K562 (cell line): ENCODE measurements at regions not wholly inside any gene's neighbourhood (a gene's known extent, or its start where the extent isn't known, plus 50 kb on each side); places are given as distances from the start of the nearest gene placed in this dataset.

ENCODE experiments used
- ATAC-seq: fragments of 200-7000 bp; cut with Tn5 transposase; 3 replicates; pipeline ENCODE4 v1.9.1; 2020; ENCODE audit warnings: moderate library complexity
- BruUV-seq: library from RNA; stranded (reverse); fragments of 400-500 nt; replicated peaks from 2 replicates; lab custom pipeline; 2021; lab: Mats Ljungman, UMichigan
- CTCF ChIA-PET: fragments of 300-600 bp; formaldehyde crosslinking; extraction: SDS; loops from one replicate; lab custom pipeline; 2021; ENCODE audit warnings: low intra/inter-chr PET ratio; lab: Yijun Ruan, JAX
- POLR2A ChIA-PET: fragments of 300-600, 350-650 bp; sonication (Branson Sonifier 250); formaldehyde crosslinking; extraction: SDS; loops from one replicate; lab custom pipeline; 2021; ENCODE audit warnings: antibody characterized with exemption, inconsistent platforms; lab: Yijun Ruan, JAX
- DNase-seq, 4 experiments: peaks; one replicate each; pipeline versions ENCODE4 v3.0.0 to v3.0.0-alpha.2; 2011 to 2018; ENCODE audit warnings: low spot score in 3 of 4, mixed read lengths in 3 of 4; ENCODE audit errors: extremely low read depth in 1 of 4
- FAIRE-seq: peaks from 2 replicates; lab custom pipeline; 2011; peaks lifted over from hg19 to GRCh38; lab: Jason Lieb, UNC
- H2AFZ ChIP-seq: 2 replicates; pipeline ENCODE4 v1.6.0; 2011; ENCODE audit warnings: low read depth, low read length, control low read depth, inconsistent platforms
- H3K27ac ChIP-seq: fragments of 200-600 bp; 3 replicates; pipeline ENCODE4 v1.8.0; 2011; ENCODE audit warnings: low read depth, mild to moderate bottlenecking, control low read depth, inconsistent platforms, low read length, moderate library complexity, mixed read lengths; ENCODE audit errors: extremely low read depth
- H3K27me3 ChIP-seq, 2 experiments: fragments of 300-600 bp in 1 of 2; 2 replicates in 1 of 2; 3 replicates in 1 of 2; pipeline versions ENCODE4 v1.6.0 to v1.8.0; 2011; ENCODE audit warnings: inconsistent platforms in 2 of 2, low read length in 2 of 2, mild to moderate bottlenecking in 1 of 2, mixed read lengths in 1 of 2, moderate library complexity in 1 of 2; ENCODE audit not compliant: control insufficient read depth in 2 of 2, insufficient read depth in 2 of 2
- H3K36me3 ChIP-seq: fragments of 300-600 bp; 3 replicates; pipeline ENCODE4 v1.8.0; 2011; ENCODE audit warnings: mild to moderate bottlenecking, low read length, inconsistent platforms; ENCODE audit not compliant: control insufficient read depth, insufficient read depth
- H3K4me1 ChIP-seq, 2 experiments: fragments of 200-600 bp in 1 of 2; replicated peaks in 1 of 2; 2 replicates in 1 of 2; 3 replicates in 1 of 2; pipeline versions ENCODE4 v1.5.1 to v1.8.0; 2011; ENCODE audit warnings: inconsistent platforms in 2 of 2, low read length in 2 of 2, mild to moderate bottlenecking in 1 of 2, mixed read lengths in 1 of 2, moderate library complexity in 1 of 2; ENCODE audit not compliant: control insufficient read depth in 2 of 2, insufficient read depth in 2 of 2
- H3K4me2 ChIP-seq: 2 replicates; pipeline ENCODE4 v1.6.1; 2011; ENCODE audit warnings: low read length, control low read depth, inconsistent platforms, mixed read lengths; ENCODE audit not compliant: insufficient read depth
- H3K4me3 ChIP-seq: fragments of 200-600 bp; sonication (generic), shearing (Covaris generic); 2 replicates; pipeline ENCODE4 v1.5.1; 2016; ENCODE audit warnings: control low read depth, inconsistent platforms
- H3K79me2 ChIP-seq: fragments of 200-600 bp; 3 replicates; pipeline ENCODE4 v1.8.0; 2011; ENCODE audit warnings: low read length, inconsistent platforms; ENCODE audit not compliant: control insufficient read depth, insufficient read depth
- H3K9ac ChIP-seq, 2 experiments: 2 replicates each; pipeline versions ENCODE4 v1.6.0 to v1.6.1; 2011; ENCODE audit warnings: low read depth in 2 of 2, low read length in 2 of 2, control low read depth in 1 of 2, inconsistent platforms in 1 of 2, mild to moderate bottlenecking in 1 of 2, mixed read lengths in 1 of 2; ENCODE audit not compliant: insufficient read depth in 1 of 2
- H3K9me1 ChIP-seq: one replicate; pipeline ENCODE4 v1.6.0; 2011; ENCODE audit warnings: inconsistent platforms, mild to moderate bottlenecking, low read length, moderate library complexity; ENCODE audit not compliant: control insufficient read depth, insufficient read depth
- H3K9me3 ChIP-seq: replicated peaks from 2 replicates; pipeline ENCODE4 v1.5.1; 2011; ENCODE audit warnings: low read depth, low read length, inconsistent platforms; ENCODE audit not compliant: control insufficient read depth, insufficient read depth
- H4K20me1 ChIP-seq: replicated peaks from 2 replicates; pipeline ENCODE4 v1.6.1; 2011; ENCODE audit warnings: low read length, inconsistent platforms, mixed read lengths; ENCODE audit not compliant: control insufficient read depth, insufficient read depth
- ATF4 ChIP-seq: fragments of 450-650 bp; formaldehyde crosslinking; IDR thresholded peaks from 2 replicates; pipeline ENCODE4 v1.4.0; 2022; ENCODE audit warnings: mild to moderate bottlenecking, moderate library complexity
- BACH1 ChIP-seq: fragments of 200-800 bp; sonication (Bioruptor generic); IDR thresholded peaks from 2 replicates; pipeline ENCODE4 v1.6.1; 2016; ENCODE audit warnings: missing genetic modification characterization, missing compliant biosample characterization
- BRF1 ChIP-seq: IDR thresholded peaks from 3 replicates; pipeline ENCODE4 v1.6.1; 2011; ENCODE audit warnings: borderline replicate concordance, mild to moderate bottlenecking; ENCODE audit not compliant: insufficient read length; ENCODE audit errors: extremely low read depth
- CHAMP1 ChIP-seq: fragments of 450-650 bp; IDR thresholded peaks from 2 replicates; pipeline ENCODE4 v1.6.1; 2016; ENCODE audit warnings: mild to moderate bottlenecking
- DLX4 ChIP-seq: fragments of 250-450 bp; sonication (Bioruptor Pico); IDR thresholded peaks from 2 replicates; pipeline ENCODE4 v1.6.1; 2021; ENCODE audit warnings: mild to moderate bottlenecking
- FOXK1 ChIP-seq: sonication (generic); formaldehyde crosslinking; IDR thresholded peaks from 2 replicates; pipeline ENCODE4 v1.8.0; 2022; ENCODE audit warnings: missing genetic modification reagents, mild to moderate bottlenecking, borderline replicate concordance
- MTA3 ChIP-seq: fragments of 450-650 bp; formaldehyde crosslinking; IDR thresholded peaks from 2 replicates; pipeline ENCODE4 v1.6.1; 2017; ENCODE audit warnings: mild to moderate bottlenecking, borderline replicate concordance
- PCBP1 ChIP-seq: fragments of 200-400 bp; formaldehyde crosslinking; IDR thresholded peaks from 2 replicates; pipeline ENCODE4 v1.6.1; 2018; ENCODE audit warnings: mild to moderate bottlenecking, low read depth, low read length; ENCODE audit not compliant: poor library complexity, severe bottlenecking
- RAD51 ChIP-seq: fragments of 450-650 bp; IDR thresholded peaks from 2 replicates; pipeline ENCODE4 v1.7.1; 2016; ENCODE audit warnings: low read depth, mild to moderate bottlenecking, borderline replicate concordance
- RBFOX2 ChIP-seq: fragments of 200-400 bp; formaldehyde crosslinking; IDR thresholded peaks from 2 replicates; pipeline ENCODE4 v1.6.1; 2017; ENCODE audit warnings: low read depth, mild to moderate bottlenecking, low read length, moderate library complexity
- SETDB1 ChIP-seq: IDR thresholded peaks from one replicate; pipeline ENCODE4 v1.6.1; 2012; ENCODE audit warnings: low read length, control low read depth, inconsistent platforms
- SNRNP70 ChIP-seq: fragments of 200-400 bp; formaldehyde crosslinking; optimal IDR thresholded peaks from 2 replicates; pipeline ENCODE3; 2017; ENCODE audit warnings: low read depth, low read length
- STAT6 ChIP-seq: sonication (generic); formaldehyde crosslinking; IDR thresholded peaks from 2 replicates; pipeline ENCODE4 v1.8.1; 2023; ENCODE audit warnings: mild to moderate bottlenecking, missing genetic modification reagents
- TFAM ChIP-seq: fragments of 250-450 bp; sonication (Bioruptor Pico); conservative IDR thresholded peaks from 2 replicates; pipeline ENCODE4 v1.5.0; 2021; ENCODE audit warnings: mild to moderate bottlenecking, moderate library complexity
- ZNF133 ChIP-seq: fragments of 250-450 bp; sonication (Bioruptor Pico); IDR thresholded peaks from 2 replicates; pipeline ENCODE4 v1.4.0; 2020; ENCODE audit warnings: mild to moderate bottlenecking
- ZNF175 ChIP-seq: fragments of 200-800 bp; sonication (Bioruptor generic); IDR thresholded peaks from 2 replicates; pipeline ENCODE4 v1.6.1; 2016; ENCODE audit warnings: low read depth, mild to moderate bottlenecking, missing genetic modification characterization, missing compliant biosample characterization
- ZNF184 ChIP-seq: sonication (generic); formaldehyde crosslinking; IDR thresholded peaks from 2 replicates; pipeline ENCODE4 v1.5.0; 2020; ENCODE audit warnings: missing genetic modification reagents
- WGBS: fragments of 100-300 bp; shearing (Covaris generic); methylation state at CpG from one replicate; pipeline ENCODE4 v1.1.6; 2016; ENCODE audit warnings: low coverage, mixed read lengths; ENCODE audit not compliant: insufficient coverage; ENCODE audit errors: missing lambda C conversion rate; 5-methylcytosine and 5-hydroxymethylcytosine counted together
- in situ Hi-C: fragments of 300-500 bp; cut with MboI; formaldehyde crosslinking; loops from 4 replicates; pipeline ENCODE4 v1.15.0; 2018; ENCODE audit warnings: inconsistent platforms, mixed read lengths
- intact Hi-C: fragments of 100-400 bp; cut with micrococcal nuclease; formaldehyde crosslinking; loops from 2 replicates; pipeline ENCODE4 v1.14.2; 2022

- TF ChIP-seq CHAMP1: no peak
- no peak for TF ChIP-seq ZNF184 (CRISPR knock-in tag)
- no peak for TF ChIP-seq FOXK1 (CRISPR knock-in tag)
- TF ChIP-seq BACH1 (tag): no peak
These were observed 129.1 kb downstream of the WNT7A start (continued) for GRCh38 chr3:13750731-13751130.

GRCh38 chr3:13750215-13750614 lies 129.7 kb downstream of the WNT7A start:
- intact Hi-C loops: no loop called here
- H3K27me3 ChIP-seq: peaks cover 2 to 32% of the 10 kb centered on the region in 2 experiments; a peak in 4 of 5 replicates
- no peak overlapping the region for H3K9ac ChIP-seq
- no peak overlapping the region for H3K27ac ChIP-seq
- FAIRE-seq (no peak), ATAC-seq (no peak), DNase-seq (no peak)
- H2AFZ ChIP-seq: no peak overlapping the region
- ChIA-PET CTCF (no interaction called here), POLR2A (no interaction called here)
- H3K9me3 ChIP-seq: no peaks in the 10 kb centered on the region
- no peak overlapping the region for H3K4me2 ChIP-seq
- H3K9me1 ChIP-seq: no peaks in the 10 kb centered on the region
- 0% methylated on average over 5 of the region's 5 CpGs for WGBS
- no TSS peak for BruUV-seq
- in situ Hi-C loops: no loop called here
- no peaks in the 10 kb centered on the region; the same call in 1 of the 2 replicates for H4K20me1 ChIP-seq
- H3K4me1 ChIP-seq: no peaks in the 10 kb centered on the region
- no peaks in the 10 kb centered on the region for H3K36me3 ChIP-seq
- no peak overlapping the region for H3K4me3 ChIP-seq
- no peaks in the 10 kb centered on the region for H3K79me2 ChIP-seq
- TF ChIP-seq RBFOX2: no peak
- TF ChIP-seq PCBP1: no peak
- TF ChIP-seq TFAM: no peak
- TF ChIP-seq ZNF175 (CRISPR knock-in tag): no peak
- no peak for TF ChIP-seq DLX4 (CRISPR knock-in tag)
- TF ChIP-seq BRF1: no peak
- TF ChIP-seq RAD51: no peak
- no peak for TF ChIP-seq ATF4 (CRISPR knock-in tag)
- no peak for TF ChIP-seq SETDB1
- no peak for TF ChIP-seq ZNF133 (CRISPR knock-in tag)
- no peak for TF ChIP-seq STAT6 (CRISPR knock-in tag)
- TF ChIP-seq SNRNP70: no peak
- no peak for TF ChIP-seq MTA3
